Vagina (tissue), 2 donors: ENCODE measurements at regions not wholly inside any gene's neighbourhood (a gene's known extent, or its start where the extent isn't known, plus 50 kb on each side); places are given as distances from the start of the nearest gene placed in this dataset.

Source experiments
- DNase-seq, 2 donors: peaks; one replicate each; pipeline ENCODE4 v3.0.0-alpha.2; 2017; ENCODE audit errors: extremely low spot score in 2 of 2
- H3K27ac ChIP-seq: fragments of 200-600 bp; sonication (generic); one replicate; pipeline ENCODE4 v1.5.1; 2019
- H3K27me3 ChIP-seq: fragments of 200-600 bp; sonication (generic); one replicate; pipeline ENCODE4 v1.5.1; 2019
- H3K36me3 ChIP-seq, 2 donors: fragments of 200-600 bp; sonication (generic); one replicate each; pipeline ENCODE4 v1.5.1; 2017 to 2019
- H3K4me1 ChIP-seq: fragments of 200-600 bp; sonication (generic); one replicate; pipeline ENCODE4 v1.5.1; 2019
- H3K4me3 ChIP-seq, 2 donors: fragments of 200-600 bp; sonication (generic); 1 replicate in 1 of 2; 2 replicates in 1 of 2; pipeline ENCODE4 v1.5.1; 2016 to 2019
- H3K9me3 ChIP-seq: fragments of 200-600 bp; sonication (generic); one replicate; pipeline ENCODE4 v1.5.1; 2019
- POLR2A ChIP-seq, 2 donors: fragments of 450-650 bp; IDR thresholded peaks; one replicate each; pipeline ENCODE4 v1.6.1; 2017; ENCODE audit warnings: antibody characterized with exemption in 2 of 2, mild to moderate bottlenecking in 2 of 2, moderate library complexity in 2 of 2
- POLR2AphosphoS5 ChIP-seq, 2 donors: sonication (generic); formaldehyde crosslinking; IDR thresholded peaks; one replicate each; pipeline ENCODE4 v1.9.0; 2017; ENCODE audit warnings: antibody characterized with exemption in 2 of 2, mild to moderate bottlenecking in 2 of 2, low read depth in 1 of 2; ENCODE audit not compliant: insufficient read depth in 1 of 2
- intact Hi-C: fragments of 100-400 bp; cut with DNase I; formaldehyde crosslinking; loops from one replicate; pipeline ENCODE4 v1.15.1; 2023
- TF ChIP-seq, protein P1 (sequence below), 3 experiments: fragments of 450-650 bp in 2 of 3; fragments of 200-600 bp in 1 of 3; sonication (generic) in 1 of 3; IDR thresholded peaks; one replicate each; pipeline ENCODE4 v1.5.1; 2017 to 2019; ENCODE audit warnings: antibody characterized with exemption in 3 of 3, mild to moderate bottlenecking in 2 of 3, moderate library complexity in 2 of 3

- Histone ChIP-seq H3K36me3 (no peaks in the 10 kb centered on the region), H3K27me3 (no peaks in the 10 kb centered on the region), H3K9me3 (no peaks in the 10 kb centered on the region), H3K4me1 (no peaks in the 10 kb centered on the region), H3K4me3 (no peak overlapping the region), H3K27ac (no peak overlapping the region)
- no peak for DNase-seq
- intact Hi-C loops = no loop called here
- no peak for TF ChIP-seq POLR2A (IDR thresholded peaks at IDR 0.05)
- TF ChIP-seq, protein P1, sequence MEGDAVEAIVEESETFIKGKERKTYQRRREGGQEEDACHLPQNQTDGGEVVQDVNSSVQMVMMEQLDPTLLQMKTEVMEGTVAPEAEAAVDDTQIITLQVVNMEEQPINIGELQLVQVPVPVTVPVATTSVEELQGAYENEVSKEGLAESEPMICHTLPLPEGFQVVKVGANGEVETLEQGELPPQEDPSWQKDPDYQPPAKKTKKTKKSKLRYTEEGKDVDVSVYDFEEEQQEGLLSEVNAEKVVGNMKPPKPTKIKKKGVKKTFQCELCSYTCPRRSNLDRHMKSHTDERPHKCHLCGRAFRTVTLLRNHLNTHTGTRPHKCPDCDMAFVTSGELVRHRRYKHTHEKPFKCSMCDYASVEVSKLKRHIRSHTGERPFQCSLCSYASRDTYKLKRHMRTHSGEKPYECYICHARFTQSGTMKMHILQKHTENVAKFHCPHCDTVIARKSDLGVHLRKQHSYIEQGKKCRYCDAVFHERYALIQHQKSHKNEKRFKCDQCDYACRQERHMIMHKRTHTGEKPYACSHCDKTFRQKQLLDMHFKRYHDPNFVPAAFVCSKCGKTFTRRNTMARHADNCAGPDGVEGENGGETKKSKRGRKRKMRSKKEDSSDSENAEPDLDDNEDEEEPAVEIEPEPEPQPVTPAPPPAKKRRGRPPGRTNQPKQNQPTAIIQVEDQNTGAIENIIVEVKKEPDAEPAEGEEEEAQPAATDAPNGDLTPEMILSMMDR (IDR thresholded peaks at IDR 0.05) = no peak
- no peak for TF ChIP-seq POLR2AphosphoS5 (IDR thresholded peaks at IDR 0.05; ENCODE audit: insufficient read depth in 1 of 2, low read depth in 1 of 2)
These were observed 68.2 kb upstream of the PARP1 start for GRCh38 chr1:226476066-226476465.

- Histone ChIP-seq H3K4me3 (no peak overlapping the region), H3K27ac (no peak overlapping the region), H3K27me3 (no peaks in the 10 kb centered on the region), H3K36me3 (no peaks in the 10 kb centered on the region), H3K9me3 (no peaks in the 10 kb centered on the region), H3K4me1 (no peaks in the 10 kb centered on the region)
- TF ChIP-seq POLR2AphosphoS5 (IDR thresholded peaks at IDR 0.05; ENCODE audit: insufficient read depth in 1 of 2, low read depth in 1 of 2) = no peak
- TF ChIP-seq, protein P1 (IDR thresholded peaks at IDR 0.05) = no peak
- no peak for TF ChIP-seq POLR2A (IDR thresholded peaks at IDR 0.05)
- no peak for DNase-seq
- intact Hi-C loops = no loop called here
These were observed 68.9 kb upstream of the PARP1 start for GRCh38 chr1:226476648-226477319.

DNA sequence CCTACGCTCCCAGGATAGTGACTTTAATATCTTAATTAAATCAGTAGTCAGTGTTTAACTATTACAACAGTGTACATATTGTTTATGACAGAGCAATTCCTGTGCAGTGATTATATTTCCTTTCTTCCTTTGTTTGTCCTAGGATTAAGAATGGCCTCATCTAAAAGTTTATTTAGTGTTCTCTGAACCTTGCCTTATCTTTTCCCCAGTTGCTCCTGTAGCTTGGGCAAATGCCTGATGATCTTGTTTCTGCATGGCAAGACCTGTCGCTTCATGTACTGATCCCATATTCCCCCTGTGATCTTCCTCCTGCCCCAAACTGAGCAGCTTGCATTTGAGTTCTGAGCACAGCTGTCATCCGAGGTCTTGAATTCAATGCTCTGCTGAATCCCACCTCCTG, 69.1 kb upstream of the STUM start:
- no peaks in the 10 kb centered on the region for H3K36me3 ChIP-seq
- no peak for TF ChIP-seq POLR2A (IDR thresholded peaks at IDR 0.05)
- TF ChIP-seq, protein P1 (IDR thresholded peaks at IDR 0.05) = no peak
- TF ChIP-seq POLR2AphosphoS5 (IDR thresholded peaks at IDR 0.05; ENCODE audit: insufficient read depth in 1 of 2, low read depth in 1 of 2) = no peak
- H3K4me3 ChIP-seq = no peak overlapping the region
- H3K27me3 ChIP-seq = no peaks in the 10 kb centered on the region
- H3K27ac ChIP-seq = no peak overlapping the region
- no peak for DNase-seq
- intact Hi-C loops = no loop called here
- H3K4me1 ChIP-seq = no peaks in the 10 kb centered on the region
- H3K9me3 ChIP-seq = no peaks in the 10 kb centered on the region

- TF ChIP-seq, protein P1 (IDR thresholded peaks at IDR 0.05) = no peak
- TF ChIP-seq POLR2AphosphoS5 (IDR thresholded peaks at IDR 0.05; ENCODE audit: insufficient read depth in 1 of 2, low read depth in 1 of 2) (no peak), POLR2A (IDR thresholded peaks at IDR 0.05) (no peak)
- intact Hi-C loops = no loop called here
- Histone ChIP-seq H3K4me1 (no peaks in the 10 kb centered on the region), H3K4me3 (no peak overlapping the region), H3K36me3 (no peaks in the 10 kb centered on the region), H3K27me3 (no peaks in the 10 kb centered on the region), H3K27ac (no peak overlapping the region), H3K9me3 (no peaks in the 10 kb centered on the region)
- no peak for DNase-seq
These were observed 68.1 kb upstream of the STUM start for GRCh38 chr1:226480461-226480860.

DNA sequence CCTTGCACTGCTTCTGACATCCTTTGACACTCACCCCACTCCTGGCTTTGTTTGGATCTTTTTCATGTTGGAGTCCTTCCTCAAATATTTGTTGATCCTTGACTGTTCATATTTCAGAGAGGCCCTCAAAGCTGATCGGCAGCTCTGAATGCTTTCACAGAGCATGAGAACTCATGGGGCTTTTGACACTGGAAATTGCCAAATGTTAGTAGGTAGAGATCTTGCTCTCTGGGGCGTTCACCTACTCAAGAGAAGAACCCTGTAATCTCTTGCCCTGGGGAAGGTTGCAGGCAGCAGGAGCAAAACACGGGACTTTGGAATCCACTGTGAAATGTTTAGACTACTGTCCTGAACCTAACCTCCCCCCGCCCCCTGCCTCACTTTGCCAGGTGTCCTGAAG, 67.4 kb upstream of the STUM start:
- H3K36me3 ChIP-seq = no peaks in the 10 kb centered on the region
- intact Hi-C loops = no loop called here
- DNase-seq = no peak
- H3K4me1 ChIP-seq = no peaks in the 10 kb centered on the region
- TF ChIP-seq POLR2A (IDR thresholded peaks at IDR 0.05) (no peak), POLR2AphosphoS5 (IDR thresholded peaks at IDR 0.05; ENCODE audit: insufficient read depth in 1 of 2, low read depth in 1 of 2) (no peak)
- TF ChIP-seq, protein P1 (IDR thresholded peaks at IDR 0.05) = no peak
- no peak overlapping the region for H3K27ac ChIP-seq
- H3K27me3 ChIP-seq = no peaks in the 10 kb centered on the region
- no peaks in the 10 kb centered on the region for H3K9me3 ChIP-seq
- H3K4me3 ChIP-seq = no peak overlapping the region
